IPS DF 4.7 (cell line): ENCODE measurements at regions not wholly inside any gene's neighbourhood (a gene's known extent, or its start where the extent isn't known, plus 50 kb on each side); places are given as distances from the start of the nearest gene placed in this dataset.
"Not testable (repeated sequence)": the region's sequence is repeated elsewhere in the genome, so short reads cannot be mapped to it uniquely, and the experiment has no call there.

Source experiments
- DNase-seq: peaks from one replicate; pipeline ENCODE4 v3.0.0-alpha.2; 2013; ENCODE audit warnings: low spot score; ENCODE audit errors: extremely low read depth

DNA sequence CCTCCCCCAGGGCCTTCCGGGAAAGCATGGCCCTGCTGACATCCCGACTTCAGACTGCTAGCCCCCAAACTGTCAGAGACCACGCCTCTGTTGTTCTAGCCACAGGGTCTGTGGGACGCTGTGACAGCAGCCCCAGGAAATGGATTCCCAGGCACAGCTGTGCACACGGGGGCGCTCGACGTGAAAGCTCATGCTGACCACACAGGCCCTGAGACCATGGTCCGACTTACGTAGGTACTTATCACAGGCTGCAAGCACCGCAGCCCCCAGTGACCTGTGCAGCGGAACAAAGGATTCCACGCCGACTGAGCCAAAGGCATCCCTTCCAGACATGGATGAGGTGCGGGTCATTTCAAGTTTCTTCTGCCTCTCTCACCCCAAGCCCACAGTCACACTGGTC lies 150.6 kb downstream of the CTTN start:
- no peak for DNase-seq

DNA sequence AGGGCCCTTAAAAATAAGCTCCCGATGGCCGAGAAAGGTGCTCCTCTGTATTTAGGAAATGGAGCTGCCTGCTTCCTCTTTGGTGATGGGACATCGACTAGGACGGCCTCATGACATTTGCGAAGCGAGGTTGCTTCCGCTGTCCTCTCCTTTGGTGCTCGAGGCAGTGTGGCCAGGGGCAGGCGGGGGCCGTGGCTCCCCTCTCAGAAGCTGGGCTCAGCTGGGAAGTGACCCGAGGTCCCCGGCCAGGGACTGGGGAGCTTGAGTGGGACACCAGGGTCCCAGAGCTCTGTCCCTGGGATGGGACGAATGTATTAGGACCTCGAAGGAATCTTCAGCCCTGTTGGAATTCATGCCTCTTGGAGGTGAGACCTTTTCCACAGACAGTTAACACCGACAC lies 151.1 kb downstream of the CTTN start:
- no peak for DNase-seq

DNA sequence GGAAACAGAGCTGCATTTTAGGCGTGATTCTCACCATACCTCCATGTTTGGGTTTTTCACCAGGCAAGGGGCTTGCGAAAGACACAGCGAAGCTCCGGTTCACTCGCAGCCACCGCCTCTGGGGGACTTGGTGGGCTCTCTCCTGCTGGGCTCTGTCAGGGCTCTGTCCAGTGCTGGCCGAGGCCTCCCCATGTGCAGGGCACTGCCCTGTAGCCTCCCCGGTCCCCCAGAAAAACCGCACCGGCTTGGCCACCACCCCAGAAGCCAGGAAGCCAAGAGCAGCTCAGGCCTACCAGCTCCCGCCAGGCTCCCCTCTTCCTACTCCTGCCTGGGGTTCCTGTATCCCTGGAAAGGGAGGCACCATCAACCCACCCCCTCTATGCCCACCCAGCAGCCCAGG lies 151.5 kb downstream of the CTTN start:
- DNase-seq: no peak

DNA sequence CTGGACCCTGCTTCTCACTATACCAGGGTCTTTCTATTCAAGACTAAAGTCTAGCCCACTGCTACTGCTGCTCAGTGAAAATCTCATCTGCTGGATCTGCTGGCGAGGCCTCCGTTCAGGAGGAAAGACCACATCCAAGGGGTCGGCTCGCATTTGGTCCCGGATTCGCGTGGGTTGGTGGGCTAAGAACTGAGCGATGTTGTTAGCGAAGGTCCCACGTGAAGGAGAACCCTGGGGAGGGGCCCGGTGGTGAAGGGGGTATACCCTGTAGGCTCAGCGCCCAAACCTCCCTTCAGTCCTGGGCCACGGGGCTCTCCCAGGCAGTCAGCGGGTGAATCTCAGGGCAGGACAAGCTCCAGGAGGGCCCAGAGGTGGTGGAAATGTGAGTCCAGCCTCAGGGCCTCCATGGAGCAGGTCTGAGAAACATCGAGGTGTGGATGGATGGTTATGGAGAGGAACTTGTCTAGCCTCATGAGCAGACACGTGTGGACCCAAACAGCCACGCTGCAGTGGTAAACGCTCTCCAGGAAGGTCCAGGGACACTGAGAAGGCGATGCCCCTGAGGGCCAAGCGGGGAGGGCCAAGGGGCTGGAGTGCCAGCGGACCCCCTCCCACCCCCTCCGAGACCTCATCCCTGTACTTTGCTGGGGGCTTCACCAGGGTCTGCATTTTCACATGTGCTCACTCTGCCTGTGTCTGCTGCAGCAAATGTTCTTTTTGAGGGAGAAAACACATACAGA lies 152.3 kb downstream of the CTTN start:
- DNase-seq: no peak

DNA sequence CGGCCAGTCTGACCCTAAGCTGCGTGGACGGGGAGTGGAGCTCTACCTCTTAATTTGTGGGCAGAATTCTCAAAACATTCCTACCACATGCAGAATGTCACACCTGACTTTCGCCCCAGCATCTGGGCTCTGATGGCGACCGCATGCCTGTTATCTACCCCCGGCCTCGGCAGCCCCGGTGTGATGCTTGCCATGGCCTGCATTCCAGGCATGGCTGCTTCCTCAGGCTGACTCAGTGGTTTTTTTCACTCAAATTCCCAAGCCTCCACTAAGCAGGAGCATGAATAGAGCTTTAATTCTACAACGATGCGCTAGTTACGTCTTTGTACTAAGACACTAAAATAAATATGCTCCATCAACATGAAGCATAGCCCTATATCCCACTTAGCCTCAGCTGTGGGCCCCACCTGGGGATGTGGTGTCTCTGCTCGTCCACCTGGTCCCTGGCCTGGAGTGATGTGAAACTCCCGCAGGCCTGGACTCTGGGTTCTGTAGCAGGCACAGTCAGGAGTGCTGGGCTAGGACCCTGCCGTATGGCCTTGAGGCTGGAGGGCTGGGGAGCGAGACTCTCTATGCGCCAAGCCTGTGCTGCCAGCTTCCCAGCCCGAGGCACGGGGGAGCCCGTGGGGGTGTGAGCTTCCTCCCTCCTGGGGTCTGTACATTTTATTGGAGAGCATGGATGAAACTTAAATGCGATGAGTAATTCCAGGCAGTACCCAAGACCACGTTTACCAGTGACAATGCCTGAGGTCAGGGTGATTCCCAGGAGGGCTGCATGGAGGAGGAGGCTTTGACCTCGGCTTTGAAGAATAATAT lies 153.2 kb downstream of the CTTN start:
- no peak for DNase-seq

DNA sequence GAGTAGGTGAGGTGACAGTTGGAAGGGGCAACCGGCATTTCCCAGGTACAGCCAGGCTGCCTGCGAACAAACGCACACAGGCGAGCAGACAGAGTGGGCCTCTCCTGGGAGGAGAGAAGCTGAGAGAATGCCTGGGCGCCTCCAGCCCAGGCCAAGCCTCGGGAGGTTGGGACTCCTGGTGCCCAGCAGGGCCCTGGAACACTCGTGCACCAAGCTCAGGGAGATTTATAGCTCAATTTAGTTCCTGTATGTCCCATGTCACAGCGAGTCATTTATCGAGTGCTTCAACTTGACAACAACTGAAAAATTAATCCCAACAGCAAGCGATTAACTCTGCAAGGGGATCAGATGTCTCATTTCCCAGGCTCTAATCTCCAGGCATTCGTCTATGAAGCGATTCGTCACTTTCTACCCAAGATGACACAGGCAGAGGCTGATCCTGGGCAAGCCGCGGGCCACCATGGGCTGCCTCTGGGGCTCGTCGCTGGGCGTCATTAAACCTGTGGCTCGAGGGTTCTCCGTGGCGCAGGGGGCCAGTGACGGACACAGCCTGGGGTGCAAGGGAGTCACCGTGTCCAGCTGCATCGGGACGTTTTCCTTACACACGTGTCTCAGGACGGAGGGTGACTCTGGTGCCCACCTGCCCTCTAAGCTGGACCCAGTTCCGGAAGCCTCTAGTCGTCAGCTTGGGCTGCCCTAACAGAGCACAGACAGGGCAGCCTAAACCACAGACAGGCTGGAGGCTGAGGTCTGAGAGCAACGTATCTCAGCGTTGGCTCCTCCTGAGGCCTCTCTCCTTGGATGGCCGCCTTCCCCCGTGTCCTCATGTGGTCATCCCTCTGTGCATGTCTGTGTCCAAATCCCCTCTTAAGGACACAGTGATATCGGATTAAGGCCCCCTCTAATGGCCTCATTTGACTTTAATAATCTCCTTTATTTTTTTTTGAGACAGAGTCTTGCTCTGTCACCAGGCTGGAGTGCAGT lies 154.1 kb downstream of the CTTN start:
- no peak for DNase-seq

DNA sequence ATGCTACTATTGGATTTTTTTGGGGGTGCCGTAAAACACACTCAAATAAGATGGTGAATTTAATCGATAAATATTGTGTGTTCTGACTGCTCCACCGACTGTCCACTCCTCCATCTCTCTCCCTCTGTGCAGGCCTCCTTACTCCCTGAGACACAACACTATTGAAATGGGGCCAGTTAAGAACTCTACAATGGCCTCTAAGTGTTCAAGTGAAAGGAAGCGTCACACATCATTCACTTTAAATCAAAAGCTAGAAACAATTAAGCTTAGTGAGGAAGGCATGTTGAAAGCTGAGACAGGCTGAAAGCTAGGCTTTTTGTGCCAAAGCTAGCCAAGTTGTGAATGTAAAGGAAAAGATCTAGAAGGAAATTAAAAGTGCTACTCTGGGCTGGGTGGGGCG lies 156.7 kb downstream of the CTTN start:
- no peak for DNase-seq

DNA sequence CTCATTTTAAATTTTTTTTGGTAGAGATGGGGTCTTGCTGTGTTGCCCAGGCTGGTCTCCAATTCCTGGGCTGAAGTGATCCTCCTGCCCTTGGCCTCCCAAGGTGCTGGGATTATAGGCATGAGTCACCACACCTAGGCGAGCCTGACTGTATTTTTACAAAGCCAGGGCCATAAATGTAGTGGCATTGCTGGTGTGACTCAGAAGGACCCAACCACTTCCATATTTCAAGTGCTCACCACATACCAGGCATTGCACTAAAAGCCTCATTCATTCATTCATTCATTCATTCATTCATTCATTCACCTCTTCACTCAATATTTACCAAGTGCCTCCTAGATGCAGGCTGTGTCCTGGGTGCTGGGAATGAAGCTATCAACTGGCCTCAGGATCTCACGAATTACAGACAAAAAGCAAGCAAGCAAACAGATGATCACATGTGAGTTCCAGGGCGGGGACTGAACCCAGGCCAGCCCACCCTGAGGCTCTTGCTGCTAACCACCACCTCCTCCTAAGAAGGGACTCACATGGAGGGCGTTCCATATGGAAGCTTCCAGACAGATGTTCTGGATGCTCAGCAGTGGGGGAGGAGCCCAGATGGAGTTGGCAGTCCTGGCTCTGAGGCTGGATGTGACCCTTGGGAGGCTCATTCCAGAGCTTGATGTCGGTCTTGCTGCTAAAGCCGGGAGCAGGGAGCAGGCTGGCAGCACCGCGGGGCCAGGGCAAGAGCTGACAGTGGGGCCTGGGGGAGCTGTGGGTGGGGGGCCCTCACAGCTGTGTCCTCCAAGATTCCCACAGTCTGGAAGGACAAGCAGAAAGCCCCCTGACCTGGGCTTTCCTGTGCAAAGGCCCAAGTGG lies 158.8 kb downstream of the CTTN start:
- no peak for DNase-seq

DNA sequence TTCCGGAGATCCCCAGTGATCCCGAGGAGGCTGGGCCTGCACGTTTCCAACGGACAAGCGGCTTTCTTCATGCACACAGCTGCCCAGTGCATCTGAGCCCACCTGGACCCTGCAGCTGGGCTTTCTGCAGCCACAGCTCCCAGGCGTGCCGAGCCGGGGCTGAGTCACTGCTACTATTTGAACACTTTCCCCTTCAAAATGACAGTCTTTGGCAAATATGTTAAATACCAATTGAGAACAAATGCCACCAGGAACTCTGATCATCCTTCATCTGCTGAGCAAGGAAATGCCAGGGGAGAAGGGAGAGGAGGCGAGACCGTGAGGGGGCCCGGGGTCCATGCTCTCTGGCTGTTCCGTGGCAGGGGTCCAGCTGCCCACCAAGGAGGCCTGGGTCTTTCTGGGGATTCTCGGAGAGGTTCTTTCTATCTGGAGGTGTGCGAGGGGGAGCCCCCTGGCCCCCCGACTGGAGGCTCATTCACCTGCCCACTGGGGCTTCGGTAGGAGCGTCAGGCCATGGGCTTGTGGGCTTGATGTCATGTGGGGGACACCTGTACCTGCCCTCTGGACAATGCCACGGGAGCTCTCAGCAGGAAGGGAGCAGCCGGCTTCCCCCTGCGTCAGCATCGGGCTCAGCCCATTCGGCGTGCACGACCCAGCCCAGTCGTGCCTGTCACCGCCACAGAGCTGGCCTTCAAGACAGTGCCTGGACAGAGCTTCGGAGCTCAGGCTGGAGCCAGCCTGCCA lies 159.6 kb downstream of the CTTN start:
- DNase-seq: no peak

DNA sequence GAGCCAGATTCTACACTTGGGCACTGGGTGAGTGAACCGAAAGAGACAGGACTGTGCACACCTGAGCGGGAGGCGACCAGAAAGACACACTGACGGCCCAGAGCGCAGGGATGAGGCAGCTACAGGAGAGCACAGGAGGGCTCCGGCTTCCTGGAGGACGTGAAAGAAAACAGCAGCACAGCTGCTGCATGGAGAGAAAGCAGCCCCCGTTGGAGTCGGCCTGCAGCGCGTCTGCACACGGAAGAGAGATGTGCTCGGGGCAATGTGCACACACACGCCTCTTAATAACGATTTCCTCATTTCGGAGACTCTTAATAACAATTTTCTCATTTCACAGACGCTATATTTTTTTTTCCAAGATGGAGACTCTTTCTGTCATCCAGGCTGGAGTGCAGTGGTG lies 160.4 kb downstream of the CTTN start:
- no peak for DNase-seq

DNA sequence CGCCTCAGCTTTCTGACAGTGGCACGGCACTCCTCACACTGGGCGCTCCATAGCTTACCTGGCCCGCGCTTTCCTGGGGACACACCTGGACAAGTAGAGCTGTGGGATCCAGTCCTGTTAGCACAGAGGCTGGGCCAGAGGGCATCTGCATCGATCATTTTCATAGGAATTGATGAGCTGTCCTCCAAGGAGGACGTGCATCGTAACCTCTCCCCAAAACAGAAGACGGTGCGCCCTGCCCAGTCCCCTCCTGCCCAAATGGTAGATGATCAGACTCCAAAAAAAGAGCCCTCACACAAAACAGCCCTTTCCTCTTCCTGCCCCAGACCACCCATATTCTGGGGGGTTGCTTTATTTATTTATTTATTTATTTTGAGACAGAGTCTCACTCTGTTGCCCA lies 161.2 kb downstream of the CTTN start:
- DNase-seq: no peak

DNA sequence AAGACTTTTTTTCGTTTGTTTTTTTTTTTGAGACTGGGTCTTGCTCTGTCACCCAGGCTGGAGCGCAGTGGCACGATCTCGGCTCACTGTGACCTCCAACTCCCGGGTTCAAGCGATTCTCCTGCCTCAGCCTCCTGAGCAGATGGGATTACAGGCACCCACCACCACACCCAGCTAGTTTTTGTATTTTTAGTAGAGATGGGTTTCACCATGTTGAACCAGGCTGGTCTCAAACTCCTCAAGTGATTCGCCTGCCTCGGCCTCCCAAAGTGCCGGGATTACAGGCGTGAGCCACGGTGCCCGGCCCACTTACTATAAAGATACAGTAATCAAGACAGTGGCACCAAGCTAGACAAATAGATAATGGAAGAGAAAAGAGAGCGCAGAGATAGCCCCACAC lies 162.3 kb downstream of the CTTN start:
- DNase-seq: not testable (repeated sequence)

DNA sequence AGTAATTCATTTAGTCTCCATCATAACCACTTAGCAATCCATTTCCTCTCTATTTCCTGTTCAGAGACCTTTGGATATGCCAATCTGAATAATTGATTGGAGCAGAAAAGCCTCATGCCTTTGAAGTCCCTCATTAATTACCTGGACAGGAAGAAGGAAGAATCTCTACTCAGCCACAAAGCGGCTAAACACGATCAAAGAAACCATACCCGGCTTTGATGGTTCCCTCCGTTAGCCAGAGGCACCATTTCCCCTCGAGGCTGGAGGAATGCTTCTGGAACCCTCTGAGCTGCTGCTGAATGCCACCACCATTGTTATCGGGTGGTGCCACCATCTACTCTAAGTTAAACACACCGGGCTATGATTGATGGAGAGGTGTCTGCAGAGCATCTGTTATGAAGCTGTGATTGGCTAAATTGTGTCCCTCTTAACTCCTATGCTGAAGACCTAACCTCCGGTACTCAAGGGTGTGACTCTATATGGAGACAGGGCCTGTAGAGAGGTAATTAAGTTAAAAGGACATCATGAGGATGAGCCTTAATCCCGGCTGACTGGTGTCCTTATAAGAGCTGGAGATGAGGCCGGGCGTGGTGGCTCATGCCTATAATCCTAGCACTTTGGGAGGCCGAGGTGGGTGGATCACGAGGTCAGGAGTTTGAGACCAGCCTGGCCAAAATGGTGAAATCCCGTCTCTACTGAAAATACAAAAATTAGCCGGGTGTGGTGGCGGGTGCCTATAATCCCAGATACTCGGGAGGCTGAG lies 168.6 kb downstream of the CTTN start:
- no peak for DNase-seq

DNA sequence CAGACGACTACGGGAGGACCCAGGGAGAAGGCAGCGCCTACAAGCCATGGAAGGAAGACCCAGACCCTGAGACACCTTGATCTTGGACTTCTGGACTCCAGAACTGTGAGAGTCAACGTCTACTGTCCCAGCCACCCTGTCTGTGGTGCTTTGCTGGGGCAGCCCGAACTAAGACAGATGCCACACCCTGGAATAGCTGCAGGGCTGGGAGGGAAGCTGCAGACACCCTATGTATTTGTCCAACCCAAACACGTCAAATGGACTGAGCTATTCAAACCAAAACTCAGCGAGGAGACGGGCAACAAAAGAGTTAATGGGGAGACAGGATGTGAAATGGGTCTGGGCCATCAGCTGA lies 169.3 kb downstream of the CTTN start:
- DNase-seq: no peak

DNA sequence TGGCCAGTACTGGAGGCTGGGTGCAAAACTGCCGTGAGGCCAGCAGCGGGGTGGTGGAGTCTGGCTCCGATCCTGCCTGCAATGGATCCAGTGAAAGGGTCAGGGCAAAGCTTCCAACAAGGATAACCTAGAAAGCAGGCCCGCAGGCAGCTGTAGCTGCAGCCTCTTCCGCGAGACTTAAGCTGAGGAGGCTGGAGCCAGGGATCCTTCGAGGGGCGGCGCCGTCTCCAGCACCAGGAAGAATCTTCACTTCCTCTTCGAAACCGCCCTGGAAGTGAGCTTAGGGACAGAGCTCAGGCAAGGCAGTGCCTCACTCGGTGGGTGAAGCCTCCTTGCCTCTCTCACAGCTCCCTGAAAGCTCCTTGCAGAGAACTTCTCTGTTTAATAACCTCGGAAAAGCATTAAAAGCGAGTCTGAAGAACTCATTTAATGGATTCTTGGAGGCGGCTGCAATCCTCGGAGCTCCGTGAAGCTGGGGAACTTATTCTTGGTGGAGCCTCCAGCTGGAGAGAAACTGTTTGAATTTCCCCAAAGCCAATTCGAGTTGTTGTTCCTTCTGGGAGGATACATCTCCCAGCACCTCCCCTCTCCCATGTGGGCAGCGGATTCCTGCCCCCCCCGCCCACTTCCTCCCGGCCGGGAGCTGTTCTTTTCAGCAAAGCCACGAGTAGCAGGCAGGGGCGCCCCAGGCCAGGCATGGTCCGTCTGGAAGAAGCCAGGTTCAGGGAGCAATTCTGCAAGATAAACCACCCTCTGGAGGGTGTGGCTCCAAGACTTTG lies 169.9 kb downstream of the CTTN start:
- no peak for DNase-seq

DNA sequence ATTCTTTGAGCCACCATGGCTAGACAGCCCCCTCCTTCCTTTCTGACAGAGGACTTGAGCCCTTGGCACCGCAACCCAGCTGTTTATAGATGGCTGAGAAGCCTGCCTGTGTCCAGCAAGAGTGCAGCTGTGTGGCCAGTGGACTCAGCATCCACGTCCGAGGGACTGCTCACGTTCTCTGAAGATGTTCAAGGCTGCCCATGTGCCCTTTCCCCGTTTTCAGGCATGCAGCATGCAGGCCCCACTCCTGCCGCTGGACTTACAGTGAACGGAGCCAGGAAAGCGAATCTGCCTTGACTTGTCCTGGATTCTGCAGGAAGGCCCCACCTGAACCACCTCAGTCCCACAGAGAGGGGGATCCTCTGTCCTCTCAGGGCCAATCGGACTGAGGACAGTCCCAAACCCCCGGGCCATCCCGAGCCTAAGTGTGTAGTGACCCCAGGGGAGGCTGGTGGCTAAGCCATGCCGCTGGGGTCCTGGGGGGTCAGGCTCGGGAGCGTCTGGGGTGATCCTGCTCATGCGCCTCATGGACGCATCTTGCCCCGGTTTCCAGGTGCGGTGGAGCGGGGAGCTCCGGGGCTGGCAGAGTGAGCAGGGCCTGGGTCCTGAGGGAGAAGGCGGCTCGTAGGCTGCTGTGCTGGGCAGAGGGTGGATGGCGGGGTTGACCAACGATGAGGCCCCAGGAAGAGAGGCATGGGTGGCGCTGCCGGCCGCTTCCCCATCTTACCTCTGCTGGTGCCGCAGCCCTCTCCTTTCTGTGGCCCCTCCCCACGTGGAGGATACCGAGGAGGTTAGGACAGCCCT lies 170.7 kb downstream of the CTTN start:
- no peak for DNase-seq

DNA sequence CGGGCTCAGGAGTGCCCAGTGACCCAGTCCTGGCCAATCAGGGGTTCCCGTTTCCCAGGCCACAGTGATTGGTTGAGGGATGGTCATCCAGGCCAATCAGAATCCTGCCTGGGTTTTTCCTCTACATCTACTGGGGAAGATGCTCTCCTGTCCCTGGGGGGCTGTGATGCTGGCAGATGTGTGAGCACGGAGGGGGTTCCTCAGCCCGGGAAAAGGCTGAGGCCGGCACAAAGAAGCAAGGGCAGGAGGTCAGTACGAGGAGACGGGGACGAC lies 171.2 kb downstream of the CTTN start:
- no peak for DNase-seq
